Heart left ventricle (tissue), 16 donors: ENCODE measurements at regions not wholly inside any gene's neighbourhood (a gene's known extent, or its start where the extent isn't known, plus 50 kb on each side); places are given as distances from the start of the nearest gene placed in this dataset.
A peak's percentile ranks its signal among the peaks of the same experiment; 100 is the strongest.

Experiments
- ATAC-seq, 4 donors: fragments of 200-7000 bp; cut with Tn5 transposase; one replicate each; pipeline ENCODE4 v1.9.1; 2020 to 2022; ENCODE audit warnings: moderate library complexity in 4 of 4, mild to moderate bottlenecking in 3 of 4, moderate number of reproducible peaks in 1 of 4
- DNase-seq, 5 donors: peaks; one replicate each; pipeline ENCODE4 v3.0.0-alpha.2; 2020
- H3K27ac ChIP-seq, 12 donors: fragments of 200-600 bp; sonication (generic) in 4 of 12; one replicate each; pipeline versions ENCODE4 v1.5.0 to v1.8.0; 2016 to 2022; ENCODE audit warnings: mild to moderate bottlenecking in 2 of 12
- H3K27me3 ChIP-seq, 9 donors: fragments of 200-600 bp; sonication (generic) in 2 of 9; one replicate each; pipeline versions ENCODE4 v1.5.1 to v1.8.0; 2016 to 2022; ENCODE audit warnings: mild to moderate bottlenecking in 3 of 9
- H3K36me3 ChIP-seq, 9 donors: fragments of 200-600 bp; sonication (generic) in 2 of 9; one replicate each; pipeline versions ENCODE4 v1.5.0 to v1.8.0; 2018 to 2022; ENCODE audit warnings: mild to moderate bottlenecking in 2 of 9
- H3K4me1 ChIP-seq, 12 donors: fragments of 200-600 bp; sonication (generic) in 4 of 12; one replicate each; pipeline versions ENCODE4 v1.5.0 to v1.8.0; 2016 to 2022; ENCODE audit warnings: mild to moderate bottlenecking in 3 of 12
- H3K4me3 ChIP-seq, 12 donors: fragments of 200-600 bp; sonication (generic) in 4 of 12; one replicate each; pipeline versions ENCODE4 v1.5.0 to v1.8.0; 2017 to 2022; ENCODE audit warnings: mild to moderate bottlenecking in 9 of 12, moderate library complexity in 4 of 12
- H3K9me3 ChIP-seq, 12 donors: fragments of 200-600 bp; sonication (generic) in 4 of 12; one replicate each; pipeline versions ENCODE4 v1.5.0 to v1.8.0; 2016 to 2022; ENCODE audit warnings: mild to moderate bottlenecking in 1 of 12
- POLR2A ChIP-seq, 2 donors: fragments of 450-650 bp; IDR thresholded peaks; one replicate each; pipeline ENCODE4 v1.6.1; 2017; ENCODE audit warnings: antibody characterized with exemption in 2 of 2, mild to moderate bottlenecking in 2 of 2, moderate library complexity in 2 of 2
- WGBS, 4 donors: extraction: QIAGEN DNeasy Blood & Tissue Kit in 2 of 4; methylation state at CpG; one replicate each; pipeline versions ENCODE4 v1.1.5 to v1.1.7; 2013 to 2018; 5-methylcytosine and 5-hydroxymethylcytosine counted together
- intact Hi-C, 10 donors: fragments of 100-400 bp; cut with DNase I; formaldehyde crosslinking; loops; one replicate each; pipeline versions ENCODE4 v1.11.1 to v1.14.2; 2022
- TF ChIP-seq, protein P1 (sequence below), 12 donors: fragments of 200-600 bp; sonication (generic) in 4 of 12; IDR thresholded peaks; one replicate each; pipeline versions ENCODE4 v1.5.0 to v1.8.0; 2018 to 2022; ENCODE audit warnings: antibody characterized with exemption in 12 of 12, mild to moderate bottlenecking in 5 of 12
- donor health status: ischemic (EF 13 %, LVEDD 7.1; RV severe dilation, severe dysfunction).
- donor health status: healthy with polysubstance abuse.
- donor health status: DM: no; HTN: yes; CAD: no.
- donor health status: DM: no; HTN: no; CAD: no.
- donor health status: ischemic (EF 25% LVEDD 6.9; RV normal size, moderate dysfunction).
- donor health status: ischemic (EF 25% LVEDD 5.7; RV mildly dilated, moderate dysfunction).
- donor health status: healthy.
- donor health status: DM: yes; HTN: yes; CAD: no.
- donor health status: ischemic (EF 35%, LVEDD 5.7; RV mildly dilated, moderate dysfunction).
- donor health status: nonischemic (EF 11% LVEDD 7.7; RV severe dilation, severe dysfunction).
- donor health status: DM: yes; HTN: yes; CAD: no.
- donor health status: PGD.
- donor health status: ischemic (EF 29% LVEDD 5.4; RV normal size, mild dysfunction).
- donor health status: nonischemic (EF 23%, LVEDD 6.1; RV moderate dilation, normal function).

GRCh38 chr1:30313176-30313575 is 410.2 kb downstream of the MATN1 start:
- ATAC-seq (no peak), DNase-seq (no peak)
- intact Hi-C loops: no loop called here
- no peak overlapping the region for H3K4me3 ChIP-seq
- no peak for TF ChIP-seq POLR2A (IDR thresholded peaks at IDR 0.05)
- TF ChIP-seq, protein P1, sequence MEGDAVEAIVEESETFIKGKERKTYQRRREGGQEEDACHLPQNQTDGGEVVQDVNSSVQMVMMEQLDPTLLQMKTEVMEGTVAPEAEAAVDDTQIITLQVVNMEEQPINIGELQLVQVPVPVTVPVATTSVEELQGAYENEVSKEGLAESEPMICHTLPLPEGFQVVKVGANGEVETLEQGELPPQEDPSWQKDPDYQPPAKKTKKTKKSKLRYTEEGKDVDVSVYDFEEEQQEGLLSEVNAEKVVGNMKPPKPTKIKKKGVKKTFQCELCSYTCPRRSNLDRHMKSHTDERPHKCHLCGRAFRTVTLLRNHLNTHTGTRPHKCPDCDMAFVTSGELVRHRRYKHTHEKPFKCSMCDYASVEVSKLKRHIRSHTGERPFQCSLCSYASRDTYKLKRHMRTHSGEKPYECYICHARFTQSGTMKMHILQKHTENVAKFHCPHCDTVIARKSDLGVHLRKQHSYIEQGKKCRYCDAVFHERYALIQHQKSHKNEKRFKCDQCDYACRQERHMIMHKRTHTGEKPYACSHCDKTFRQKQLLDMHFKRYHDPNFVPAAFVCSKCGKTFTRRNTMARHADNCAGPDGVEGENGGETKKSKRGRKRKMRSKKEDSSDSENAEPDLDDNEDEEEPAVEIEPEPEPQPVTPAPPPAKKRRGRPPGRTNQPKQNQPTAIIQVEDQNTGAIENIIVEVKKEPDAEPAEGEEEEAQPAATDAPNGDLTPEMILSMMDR (IDR thresholded peaks at IDR 0.05): no peak
- H3K4me1 ChIP-seq: no peaks in the 10 kb centered on the region
- no peaks in the 10 kb centered on the region for H3K36me3 ChIP-seq
- H3K27me3 ChIP-seq: peaks cover 0 to 53% (median 0%) of the 10 kb centered on the region in 9 donors
- no peak overlapping the region for H3K27ac ChIP-seq
- WGBS, 4 donors: 69 to 83% (median 81%) methylated on average over 6 of the region's 6 CpGs
- peaks cover 0 to 5% (median 0%) of the 10 kb centered on the region in 12 donors for H3K9me3 ChIP-seq

DNA sequence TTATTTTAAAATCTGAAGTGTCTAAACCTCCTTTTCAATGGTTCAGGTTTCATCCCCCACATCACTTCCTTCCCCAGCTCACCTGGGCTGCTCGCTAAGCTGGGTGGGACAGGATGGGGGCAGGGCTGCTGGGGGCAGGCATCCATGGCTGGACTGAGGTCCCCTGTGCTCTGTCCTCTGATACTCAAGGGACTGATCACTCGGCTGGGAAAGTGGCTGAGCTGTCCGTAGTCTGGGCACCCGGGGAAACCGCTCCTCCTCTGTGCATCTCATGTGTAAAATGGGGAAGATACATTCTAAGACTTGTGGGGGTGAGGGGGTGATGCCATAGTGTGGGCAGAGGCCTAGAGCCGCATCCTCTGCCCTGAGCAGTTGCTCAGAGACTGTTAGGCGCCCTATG is 411.2 kb downstream of the MATN1 start:
- no peak for ATAC-seq
- Histone ChIP-seq H3K9me3 (peaks cover 0 to 5% (median 0%) of the 10 kb centered on the region in 12 donors), H3K27ac (no peak overlapping the region), H3K27me3 (peaks cover 0 to 55% (median 4%) of the 10 kb centered on the region in 9 donors), H3K4me1 (no peaks in the 10 kb centered on the region), H3K4me3 (no peak overlapping the region), H3K36me3 (no peaks in the 10 kb centered on the region)
- DNase-seq: peak in 1 of 5 donors; percentile 5
- TF ChIP-seq, protein P1 (IDR thresholded peaks at IDR 0.05): no peak
- no peak for TF ChIP-seq POLR2A (IDR thresholded peaks at IDR 0.05)
- intact Hi-C loops: no loop called here
- WGBS, 4 donors: 65 to 69% (median 67%) methylated on average over 7 of the region's 7 CpGs

- TF ChIP-seq, protein P1 (IDR thresholded peaks at IDR 0.05): no peak
- no peak for TF ChIP-seq POLR2A (IDR thresholded peaks at IDR 0.05)
- peak in 1 of 5 donors; percentile 16 for DNase-seq
- Histone ChIP-seq H3K4me1 (no peaks in the 10 kb centered on the region), H3K27me3 (peaks cover 0 to 55% (median 4%) of the 10 kb centered on the region in 9 donors), H3K36me3 (no peaks in the 10 kb centered on the region), H3K9me3 (peaks cover 0 to 5% (median 0%) of the 10 kb centered on the region in 12 donors), H3K27ac (no peak overlapping the region), H3K4me3 (no peak overlapping the region)
- 88 to 100% (median 93%) methylated on average over 1 of the region's 1 CpG for WGBS, 4 donors
- ATAC-seq: no peak
- intact Hi-C loops: no loop called here
Measured at GRCh38 chr1:30311749-30312148, 411.6 kb downstream of the MATN1 start.

GRCh38 chr1:30310966-30311742 is 412.2 kb downstream of the MATN1 start:
- Histone ChIP-seq H3K27ac (no peak overlapping the region), H3K36me3 (no peaks in the 10 kb centered on the region), H3K9me3 (peaks cover 0 to under 1% (median 0%) of the 10 kb centered on the region in 12 donors), H3K4me1 (no peaks in the 10 kb centered on the region), H3K4me3 (no peak overlapping the region), H3K27me3 (peaks cover 0 to 49% (median 4%) of the 10 kb centered on the region in 9 donors)
- no peak for TF ChIP-seq POLR2A (IDR thresholded peaks at IDR 0.05)
- TF ChIP-seq, protein P1 (IDR thresholded peaks at IDR 0.05): no peak
- ATAC-seq (no peak), DNase-seq (peak in 1 of 5 donors; percentile 8)
- intact Hi-C loops: no loop called here
- 71 to 77% (median 75%) methylated on average over 11 of the region's 11 CpGs for WGBS, 4 donors
